HepG2 (cell line): ENCODE measurements at regions not wholly inside any gene's neighbourhood (a gene's known extent, or its start where the extent isn't known, plus 50 kb on each side); places are given as distances from the start of the nearest gene placed in this dataset.

ENCODE experiments used
- ATAC-seq: fragments of 200-7000 bp; cut with Tn5 transposase; 3 replicates; pipeline ENCODE4 v1.9.1; 2020; ENCODE audit warnings: mild to moderate bottlenecking, moderate library complexity
- BruUV-seq: library from RNA; stranded (reverse); fragments of 400-500 nt; replicated peaks from 2 replicates; lab custom pipeline; 2021; lab: Mats Ljungman, UMichigan
- CTCF ChIA-PET: fragments of 300-600 bp; formaldehyde crosslinking; extraction: SDS; loops from one replicate; lab custom pipeline; 2021; ENCODE audit warnings: low total read pairs, inconsistent platforms, low intra/inter-chr PET ratio; lab: Yijun Ruan, JAX
- POLR2A ChIA-PET: fragments of 350-600 bp; sonication (Branson Sonifier 250); formaldehyde crosslinking; loops from one replicate; lab custom pipeline; 2020; ENCODE audit warnings: antibody characterized with exemption, inconsistent platforms; lab: Yijun Ruan, JAX
- DNase-seq: peaks from one replicate; pipeline ENCODE4 v3.0.0-alpha.2; 2015; ENCODE audit warnings: low spot score
- FAIRE-seq: peaks from 3 replicates; lab custom pipeline; 2011; peaks lifted over from hg19 to GRCh38; lab: Jason Lieb, UNC
- H2AFZ ChIP-seq: one replicate; pipeline ENCODE4 v1.6.1; 2011; ENCODE audit warnings: low read length, inconsistent platforms
- H3K27ac ChIP-seq: fragments of 300-600 bp; 3 replicates; pipeline ENCODE4 v1.8.0; 2011; ENCODE audit warnings: mixed run types, mild to moderate bottlenecking, mixed read lengths, low read length, inconsistent platforms; ENCODE audit not compliant: insufficient read depth; ENCODE audit errors: extremely low read length
- H3K27me3 ChIP-seq, 2 experiments: fragments of 200-600 bp in 1 of 2; 2 replicates in 1 of 2; 3 replicates in 1 of 2; pipeline versions ENCODE4 v1.6.0 to v1.8.0; 2011; ENCODE audit warnings: low read length in 2 of 2, mild to moderate bottlenecking in 2 of 2, moderate library complexity in 2 of 2, inconsistent platforms in 1 of 2; ENCODE audit not compliant: insufficient read depth in 2 of 2, control insufficient read depth in 1 of 2
- H3K36me3 ChIP-seq, 2 experiments: fragments of 200-600 bp in 1 of 2; replicated peaks in 1 of 2; 2 replicates in 1 of 2; 3 replicates in 1 of 2; pipeline versions ENCODE4 v1.5.1 to v1.8.0; 2011; ENCODE audit warnings: low read length in 2 of 2, inconsistent platforms in 1 of 2; ENCODE audit not compliant: insufficient read depth in 2 of 2, control insufficient read depth in 1 of 2
- H3K4me1 ChIP-seq: 2 replicates; pipeline ENCODE4 v1.5.1; 2012; ENCODE audit warnings: low read length, inconsistent platforms; ENCODE audit not compliant: insufficient read depth
- H3K4me2 ChIP-seq: 2 replicates; pipeline ENCODE4 v1.6.0; 2011; ENCODE audit warnings: low read depth, low read length, inconsistent platforms
- H3K4me3 ChIP-seq, 3 experiments: fragments of 200-600 bp in 1 of 3; sonication (generic), shearing (Covaris generic) in 1 of 3; replicated peaks in 1 of 3; 2 replicates each; pipeline ENCODE4 v1.5.1; 2011 to 2016; ENCODE audit warnings: low read length in 3 of 3, inconsistent platforms in 2 of 3, low read depth in 2 of 3, mild to moderate bottlenecking in 2 of 3, control low read depth in 1 of 3, mixed read lengths in 1 of 3; ENCODE audit not compliant: insufficient read depth in 1 of 3
- H3K79me2 ChIP-seq: one replicate; pipeline ENCODE4 v1.6.1; 2011; ENCODE audit warnings: low read length, inconsistent platforms; ENCODE audit not compliant: insufficient read depth
- H3K9ac ChIP-seq: 2 replicates; pipeline ENCODE4 v1.6.0; 2011; ENCODE audit warnings: mild to moderate bottlenecking, low read depth, low read length, inconsistent platforms; ENCODE audit not compliant: insufficient read depth
- H3K9me3 ChIP-seq: 2 replicates; pipeline ENCODE4 v1.5.1; 2012; ENCODE audit warnings: mild to moderate bottlenecking, low read length
- H4K20me1 ChIP-seq: 2 replicates; pipeline ENCODE4 v1.6.0; 2011; ENCODE audit warnings: inconsistent platforms, mild to moderate bottlenecking, low read length, moderate library complexity; ENCODE audit not compliant: insufficient read depth
- CC2D1A ChIP-seq: sonication (generic); formaldehyde crosslinking; IDR thresholded peaks from 2 replicates; pipeline ENCODE4 v1.8.1; 2023; ENCODE audit warnings: mild to moderate bottlenecking, missing genetic modification reagents
- MXD4 ChIP-seq: IDR thresholded peaks from 2 replicates; pipeline ENCODE4 v1.6.1; 2016; ENCODE audit warnings: mild to moderate bottlenecking, missing biosample characterization, missing genetic modification reagents
- RBM22 ChIP-seq: fragments of 200-400 bp; formaldehyde crosslinking; optimal IDR thresholded peaks from 2 replicates; pipeline ENCODE3; 2017; ENCODE audit warnings: mild to moderate bottlenecking, low read length, moderate library complexity
- SAFB2 ChIP-seq: sonication (generic); formaldehyde crosslinking; IDR thresholded peaks from 2 replicates; pipeline ENCODE4 v1.5.1; 2020; ENCODE audit warnings: missing genetic modification reagents, low read depth, mild to moderate bottlenecking, borderline replicate concordance
- ZBTB4 ChIP-seq: sonication (generic); formaldehyde crosslinking; IDR thresholded peaks from 2 replicates; pipeline ENCODE4 v1.4.0; 2020; ENCODE audit warnings: missing genetic modification reagents, mild to moderate bottlenecking, borderline replicate concordance
- ZFP36 ChIP-seq: fragments of 150-350 bp; IDR thresholded peaks from 2 replicates; pipeline ENCODE4 v1.6.1; 2018; ENCODE audit warnings: borderline replicate concordance, low read length, low read depth; ENCODE audit not compliant: partially characterized antibody
- ZNF607 ChIP-seq: sonication (generic); formaldehyde crosslinking; IDR thresholded peaks from 2 replicates; pipeline ENCODE4 v1.5.1; 2020; ENCODE audit warnings: missing genetic modification reagents, mild to moderate bottlenecking, borderline replicate concordance
- ZNF704 ChIP-seq: sonication (generic); formaldehyde crosslinking; IDR thresholded peaks from 2 replicates; pipeline ENCODE4 v1.8.1; 2023; ENCODE audit warnings: mild to moderate bottlenecking, inconsistent platforms, moderate library complexity, missing genetic modification reagents, borderline replicate concordance
- ZNF720 ChIP-seq: sonication (generic); formaldehyde crosslinking; IDR thresholded peaks from 2 replicates; pipeline ENCODE4 v1.4.0; 2020; ENCODE audit warnings: missing genetic modification reagents
- in situ Hi-C: cut with HindIII; loops from 2 replicates; pipeline ENCODE4 v1.10.0; 2017; ENCODE audit warnings: low pct_unique_long_range_greater_than_20kb; ENCODE audit not compliant: extremely low pct_ligation_motif_present
- intact Hi-C: fragments of 100-400 bp; cut with micrococcal nuclease; formaldehyde crosslinking; loops from one replicate; pipeline ENCODE4 v1.10.0; 2022; ENCODE audit not compliant: unreplicated experiment
- TF ChIP-seq, protein P1 (sequence below): IDR thresholded peaks from 2 replicates; pipeline ENCODE4 v1.6.1; 2012; ENCODE audit warnings: low read depth, low read length, improper control_type of control experiment

DNA sequence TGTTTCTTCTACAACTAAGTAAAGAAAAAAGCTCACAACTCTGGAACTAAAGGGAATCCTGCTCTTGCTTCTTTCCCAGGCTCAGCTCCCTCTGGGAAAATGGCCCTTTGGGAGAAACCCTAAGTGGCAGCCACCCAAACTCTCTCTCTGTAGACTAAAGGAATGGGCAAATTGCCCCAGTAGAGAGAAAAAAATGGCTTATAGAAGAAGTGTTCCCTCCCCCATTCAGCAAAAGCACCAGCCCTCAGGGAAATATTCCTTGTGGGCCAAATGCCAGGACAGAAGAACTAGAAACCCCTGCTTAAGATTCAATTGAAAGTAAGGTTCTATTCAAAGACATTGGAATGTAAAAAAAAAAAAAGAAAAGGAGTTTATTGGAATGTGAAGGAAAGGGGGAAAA, 603.7 kb upstream of the ALCAM start:
- Histone ChIP-seq H3K36me3 (no peaks in the 10 kb centered on the region), H3K9me3 (no peaks in the 10 kb centered on the region), H3K4me1 (no peaks in the 10 kb centered on the region), H3K9ac (no peak overlapping the region), H4K20me1 (no peaks in the 10 kb centered on the region), H3K79me2 (no peaks in the 10 kb centered on the region), H3K4me2 (no peak overlapping the region), H3K4me3 (no peak overlapping the region), H3K27ac (no peak overlapping the region), H3K27me3 (no peaks in the 10 kb centered on the region), H2AFZ (no peak overlapping the region)
- BruUV-seq = no TSS peak
- intact Hi-C loops = no loop called here
- TF ChIP-seq RBM22 (no peak), ZBTB4 (no peak), ZFP36 (no peak), MXD4 (CRISPR knock-in tag) (no peak), ZNF720 (CRISPR knock-in tag) (no peak), SAFB2 (CRISPR knock-in tag) (no peak), ZNF704 (CRISPR knock-in tag) (no peak), ZNF607 (CRISPR knock-in tag) (no peak), CC2D1A (CRISPR knock-in tag) (no peak)
- TF ChIP-seq, protein P1, sequence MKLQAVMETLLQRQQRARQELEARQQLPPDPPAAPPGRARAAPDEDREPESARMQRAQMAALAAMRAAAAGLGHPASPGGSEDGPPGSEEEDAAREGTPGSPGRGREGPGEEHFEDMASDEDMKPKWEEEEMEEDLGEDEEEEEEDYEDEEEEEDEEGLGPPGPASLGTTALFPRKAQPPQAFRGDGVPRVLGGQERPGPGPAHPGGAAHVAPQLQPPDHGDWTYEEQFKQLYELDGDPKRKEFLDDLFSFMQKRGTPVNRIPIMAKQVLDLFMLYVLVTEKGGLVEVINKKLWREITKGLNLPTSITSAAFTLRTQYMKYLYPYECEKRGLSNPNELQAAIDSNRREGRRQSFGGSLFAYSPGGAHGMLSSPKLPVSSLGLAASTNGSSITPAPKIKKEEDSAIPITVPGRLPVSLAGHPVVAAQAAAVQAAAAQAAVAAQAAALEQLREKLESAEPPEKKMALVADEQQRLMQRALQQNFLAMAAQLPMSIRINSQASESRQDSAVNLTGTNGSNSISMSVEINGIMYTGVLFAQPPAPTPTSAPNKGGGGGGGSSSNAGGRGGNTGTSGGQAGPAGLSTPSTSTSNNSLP = no peak
- in situ Hi-C loops = no loop called here
- DNase-seq (no peak), ATAC-seq (no peak), FAIRE-seq (no peak)
- POLR2A ChIA-PET = no interaction called here
- CTCF ChIA-PET = no interaction called here
